GM12865 (cell line): ENCODE measurements at regions not wholly inside any gene's neighbourhood (a gene's known extent, or its start where the extent isn't known, plus 50 kb on each side); places are given as distances from the start of the nearest gene placed in this dataset.

ENCODE experiments used
- DNase-seq: peaks from one replicate; pipeline ENCODE4 v3.0.0; 2010; ENCODE audit warnings: low read depth
- H3K4me3 ChIP-seq: 2 replicates; pipeline ENCODE4 v1.5.1; 2011; ENCODE audit warnings: mild to moderate bottlenecking, low read depth, low read length, control low read depth
- CTCF ChIP-seq: IDR thresholded peaks from 2 replicates; pipeline ENCODE4 v1.5.1; 2011; ENCODE audit warnings: low read length, control low read depth, low read depth, inconsistent platforms; ENCODE audit not compliant: insufficient read depth; ENCODE audit errors: missing control alignments

- no peak for DNase-seq
- no peak for TF ChIP-seq CTCF
- no peak overlapping the region for H3K4me3 ChIP-seq
Measured at GRCh38 chr3:1962396-1963088, 136.1 kb upstream of the CNTN4 start.

GRCh38 chr3:1963896-1964295, 134.8 kb upstream of the CNTN4 start:
- no peak for DNase-seq
- H3K4me3 ChIP-seq, result no peak overlapping the region
- TF ChIP-seq CTCF, result no peak

GRCh38 chr3:1967525-1967924, 131.1 kb upstream of the CNTN4 start:
- DNase-seq, result no peak
- H3K4me3 ChIP-seq, result no peak overlapping the region
- no peak for TF ChIP-seq CTCF

GRCh38 chr3:1969281-1969680, 129.4 kb upstream of the CNTN4 start:
- no peak for TF ChIP-seq CTCF
- DNase-seq, result no peak
- H3K4me3 ChIP-seq, result no peak overlapping the region

- H3K4me3 ChIP-seq, result no peak overlapping the region
- TF ChIP-seq CTCF, result no peak
- DNase-seq, result no peak
Measured at GRCh38 chr3:1971780-1972179, 126.9 kb upstream of the CNTN4 start.

GRCh38 chr3:1979961-1980615, 118.6 kb upstream of the CNTN4 start:
- H3K4me3 ChIP-seq, result no peak overlapping the region
- no peak for TF ChIP-seq CTCF
- DNase-seq, result no peak
